ENCODE measurements at regions not wholly inside any gene's neighbourhood (a gene's known extent, or its start where the extent isn't known, plus 50 kb on each side); places are given as distances from the start of the nearest gene placed in this dataset.

GRCh38 chr1:88266051-88266450 is 418.0 kb upstream of the PKN2 start:
- Histone ChIP-seq H3K9me3 (replicated peaks) (no peaks in the 10 kb centered on the region), H3K4me1 (no peaks in the 10 kb centered on the region), H3K36me3 (no peaks in the 10 kb centered on the region), H3K4me3 (no peak overlapping the region), H3K27me3 (no peaks in the 10 kb centered on the region), H3K27ac (no peak overlapping the region)
- DNase-seq: no peak

GRCh38 chr1:88272216-88272615 is 411.9 kb upstream of the PKN2 start:
- DNase-seq: no peak
- H3K27ac ChIP-seq: no peak overlapping the region
- H3K36me3 ChIP-seq: no peaks in the 10 kb centered on the region
- H3K27me3 ChIP-seq: no peaks in the 10 kb centered on the region
- H3K9me3 ChIP-seq (replicated peaks): no peaks in the 10 kb centered on the region
- no peak overlapping the region for H3K4me3 ChIP-seq
- no peaks in the 10 kb centered on the region for H3K4me1 ChIP-seq

GRCh38 chr1:88274431-88274830 is 409.6 kb upstream of the PKN2 start:
- Histone ChIP-seq H3K9me3 (replicated peaks) (no peaks in the 10 kb centered on the region), H3K36me3 (no peaks in the 10 kb centered on the region), H3K4me1 (no peaks in the 10 kb centered on the region), H3K27ac (no peak overlapping the region), H3K27me3 (no peaks in the 10 kb centered on the region), H3K4me3 (no peak overlapping the region)
- no peak for DNase-seq

GRCh38 chr1:88275259-88275862 is 408.7 kb upstream of the PKN2 start:
- no peak overlapping the region for H3K27ac ChIP-seq
- H3K36me3 ChIP-seq: no peaks in the 10 kb centered on the region
- no peak overlapping the region for H3K4me3 ChIP-seq
- H3K9me3 ChIP-seq (replicated peaks): no peaks in the 10 kb centered on the region
- no peak for DNase-seq
- H3K27me3 ChIP-seq: no peaks in the 10 kb centered on the region
- no peaks in the 10 kb centered on the region for H3K4me1 ChIP-seq

GRCh38 chr1:88276163-88276562 is 407.9 kb upstream of the PKN2 start:
- no peak overlapping the region for H3K27ac ChIP-seq
- no peaks in the 10 kb centered on the region for H3K9me3 ChIP-seq (replicated peaks)
- no peaks in the 10 kb centered on the region for H3K36me3 ChIP-seq
- no peaks in the 10 kb centered on the region for H3K4me1 ChIP-seq
- no peaks in the 10 kb centered on the region for H3K27me3 ChIP-seq
- no peak overlapping the region for H3K4me3 ChIP-seq
- DNase-seq: no peak

GRCh38 chr1:88284066-88284465 is 400.0 kb upstream of the PKN2 start:
- Histone ChIP-seq H3K36me3 (no peaks in the 10 kb centered on the region), H3K9me3 (replicated peaks) (no peaks in the 10 kb centered on the region), H3K4me1 (no peaks in the 10 kb centered on the region), H3K4me3 (no peak overlapping the region), H3K27me3 (no peaks in the 10 kb centered on the region), H3K27ac (no peak overlapping the region)
- no peak for DNase-seq

GRCh38 chr1:88284666-88285366 is 399.3 kb upstream of the PKN2 start:
- no peak for DNase-seq
- H3K9me3 ChIP-seq (replicated peaks): no peaks in the 10 kb centered on the region
- no peaks in the 10 kb centered on the region for H3K4me1 ChIP-seq
- H3K36me3 ChIP-seq: no peaks in the 10 kb centered on the region
- no peak overlapping the region for H3K4me3 ChIP-seq
- H3K27me3 ChIP-seq: no peaks in the 10 kb centered on the region
- H3K27ac ChIP-seq: no peak overlapping the region

GRCh38 chr1:88286716-88287115 is 397.4 kb upstream of the PKN2 start:
- H3K27me3 ChIP-seq: no peaks in the 10 kb centered on the region
- H3K4me1 ChIP-seq: no peaks in the 10 kb centered on the region
- H3K9me3 ChIP-seq (replicated peaks): no peaks in the 10 kb centered on the region
- no peak overlapping the region for H3K4me3 ChIP-seq
- no peak overlapping the region for H3K27ac ChIP-seq
- H3K36me3 ChIP-seq: no peaks in the 10 kb centered on the region
- DNase-seq: no peak

- H3K9me3 ChIP-seq (replicated peaks): no peaks in the 10 kb centered on the region
- no peak for DNase-seq
Observed at GRCh38 chr1:88288571-88288970, 395.5 kb upstream of the PKN2 start.

GRCh38 chr1:88289401-88290102 is 394.5 kb upstream of the PKN2 start:
- Histone ChIP-seq H3K27ac (no peak overlapping the region), H3K4me3 (no peak overlapping the region), H3K9me3 (replicated peaks) (no peaks in the 10 kb centered on the region), H3K36me3 (no peaks in the 10 kb centered on the region), H3K4me1 (no peaks in the 10 kb centered on the region), H3K27me3 (no peaks in the 10 kb centered on the region)
- no peak for DNase-seq

More at GRCh38 chr1:88288571-88288970, 395.5 kb upstream of the PKN2 start:
- Histone ChIP-seq H3K27me3 (no peaks in the 10 kb centered on the region), H3K27ac (no peak overlapping the region), H3K4me1 (no peaks in the 10 kb centered on the region), H3K36me3 (no peaks in the 10 kb centered on the region), H3K4me3 (no peak overlapping the region)

- Histone ChIP-seq H3K27me3 (no peaks in the 10 kb centered on the region), H3K4me3 (no peak overlapping the region), H3K4me1 (no peaks in the 10 kb centered on the region), H3K36me3 (no peaks in the 10 kb centered on the region), H3K9me3 (replicated peaks) (no peaks in the 10 kb centered on the region), H3K27ac (no peak overlapping the region)
- no peak for DNase-seq
Observed at GRCh38 chr1:88291611-88292354, 392.3 kb upstream of the PKN2 start.

- no peak overlapping the region for H3K27ac ChIP-seq
- H3K27me3 ChIP-seq: no peaks in the 10 kb centered on the region
- no peaks in the 10 kb centered on the region for H3K4me1 ChIP-seq
- no peaks in the 10 kb centered on the region for H3K36me3 ChIP-seq
- DNase-seq: no peak
- H3K9me3 ChIP-seq (replicated peaks): no peaks in the 10 kb centered on the region
- no peak overlapping the region for H3K4me3 ChIP-seq
Observed at GRCh38 chr1:88293691-88294190, 390.3 kb upstream of the PKN2 start.

- Histone ChIP-seq H3K27me3 (peaks cover under 1% of the 10 kb centered on the region; the same call in 1 of the 2 replicates), H3K36me3 (no peaks in the 10 kb centered on the region), H3K4me1 (no peaks in the 10 kb centered on the region), H3K9me3 (replicated peaks) (no peaks in the 10 kb centered on the region), H3K4me3 (no peak overlapping the region), H3K27ac (no peak overlapping the region)
- no peak for DNase-seq
Observed at GRCh38 chr1:88296227-88296626, 387.8 kb upstream of the PKN2 start.

GRCh38 chr1:88296642-88297041 is 387.4 kb upstream of the PKN2 start:
- Histone ChIP-seq H3K27me3 (peaks cover 2% of the 10 kb centered on the region; the same call in 1 of the 2 replicates), H3K27ac (no peak overlapping the region), H3K4me3 (no peak overlapping the region), H3K36me3 (no peaks in the 10 kb centered on the region), H3K4me1 (no peaks in the 10 kb centered on the region), H3K9me3 (replicated peaks) (no peaks in the 10 kb centered on the region)
- no peak for DNase-seq

- no peaks in the 10 kb centered on the region for H3K4me1 ChIP-seq
Observed at GRCh38 chr1:88298506-88298905, 385.6 kb upstream of the PKN2 start.

More at GRCh38 chr1:88298506-88298905, 385.6 kb upstream of the PKN2 start:
- Histone ChIP-seq H3K27me3 (peaks cover 2% of the 10 kb centered on the region; the same call in 1 of the 2 replicates), H3K27ac (no peak overlapping the region), H3K9me3 (replicated peaks) (no peaks in the 10 kb centered on the region), H3K36me3 (no peaks in the 10 kb centered on the region), H3K4me3 (no peak overlapping the region)
- no peak for DNase-seq

All from SJCRH30 (cell line).